GM04503 (cell line): ENCODE measurements at regions not wholly inside any gene's neighbourhood (a gene's known extent, or its start where the extent isn't known, plus 50 kb on each side); places are given as distances from the start of the nearest gene placed in this dataset.
"Not testable (repeated sequence)": the region's sequence is repeated elsewhere in the genome, so short reads cannot be mapped to it uniquely, and the experiment has no call there.

Source experiments
- DNase-seq: peaks from one replicate; pipeline ENCODE4 v3.0.0-alpha.2; 2012; ENCODE audit warnings: low read depth

DNA sequence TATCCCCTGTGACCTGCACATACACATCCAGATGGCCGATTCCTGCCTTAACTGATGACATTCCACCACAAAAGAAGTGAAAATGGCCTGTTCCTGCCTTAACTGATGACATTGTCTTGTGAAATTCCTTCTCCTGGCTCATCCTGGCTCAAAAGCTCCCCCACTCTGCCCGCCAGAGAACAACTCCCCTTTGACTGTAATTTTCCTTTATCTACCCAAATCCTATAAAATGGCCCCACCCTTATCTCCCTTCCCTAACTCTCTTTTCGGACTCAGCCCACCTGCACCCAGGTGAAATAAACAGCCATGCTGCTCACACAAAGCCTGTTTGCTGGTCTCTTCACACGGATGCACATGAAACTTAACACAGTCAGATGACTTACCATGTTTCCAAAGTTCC is 403.8 kb downstream of the TBC1D32 start:
- DNase-seq, result not testable (repeated sequence)

DNA sequence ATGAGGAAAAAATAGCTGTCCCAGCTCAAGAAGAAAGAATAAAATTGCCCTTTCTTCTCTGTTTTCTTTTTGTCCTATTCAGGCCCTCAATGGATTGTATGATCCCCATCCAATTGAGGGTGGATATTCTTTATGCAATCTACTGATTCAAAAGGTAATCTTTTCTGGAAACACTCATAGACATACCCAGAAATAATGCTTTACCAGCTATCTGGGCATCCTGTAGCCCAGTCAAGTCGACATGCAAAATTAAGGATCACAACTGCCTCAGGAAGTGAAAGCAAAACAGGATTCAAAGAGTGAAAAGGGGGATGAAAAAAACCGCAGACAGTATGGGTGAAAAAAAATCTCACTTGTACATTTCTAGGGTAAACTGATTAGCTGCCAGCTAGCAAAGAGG is 410.1 kb downstream of the TBC1D32 start:
- DNase-seq, result no peak

DNA sequence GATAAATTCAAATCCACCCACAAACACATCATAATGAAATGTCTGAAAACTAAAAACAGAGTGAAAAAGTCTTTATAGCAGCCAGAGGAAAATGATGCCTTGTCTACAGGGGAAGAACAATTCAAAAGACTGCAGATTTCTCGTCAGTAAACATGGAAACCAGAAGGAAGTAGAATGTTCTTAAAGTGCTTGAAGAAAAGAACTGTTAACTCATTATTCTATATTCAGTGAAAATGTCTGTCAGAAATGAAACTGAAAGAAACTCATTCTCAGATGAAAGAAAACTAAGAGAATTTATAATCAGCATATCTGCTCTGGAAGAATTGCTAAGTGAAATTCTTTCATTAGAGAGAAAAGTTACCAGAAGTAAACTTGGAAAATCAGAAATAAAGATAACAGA is 416.1 kb downstream of the TBC1D32 start:
- DNase-seq, result no peak

- DNase-seq, result no peak
These were observed 417.4 kb downstream of the TBC1D32 start for GRCh38 chr6:120916844-120917243.

- no peak for DNase-seq
These were observed 420.8 kb downstream of the TBC1D32 start for GRCh38 chr6:120913486-120913885.

- DNase-seq, result no peak
These were observed 425.5 kb downstream of the TBC1D32 start for GRCh38 chr6:120908767-120909166.

DNA sequence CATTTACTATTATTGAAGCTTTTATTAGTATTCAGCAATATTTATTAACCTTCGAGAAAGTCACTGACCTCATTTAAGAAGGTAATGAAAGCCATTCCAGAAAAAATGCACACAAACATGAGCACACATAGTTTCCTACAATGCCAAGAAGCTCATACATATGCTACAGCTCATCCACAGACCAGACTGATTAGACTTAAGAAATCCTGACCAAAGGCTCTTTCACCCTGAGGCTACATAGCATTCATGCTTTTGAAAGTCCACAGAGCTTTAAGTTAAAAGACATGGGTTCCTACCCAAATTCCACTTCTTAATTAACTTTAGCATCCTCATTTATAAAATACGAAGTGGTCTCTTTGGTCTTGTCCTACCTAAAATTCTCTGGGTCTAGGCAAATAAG is 430.4 kb downstream of the TBC1D32 start:
- no peak for DNase-seq

DNA sequence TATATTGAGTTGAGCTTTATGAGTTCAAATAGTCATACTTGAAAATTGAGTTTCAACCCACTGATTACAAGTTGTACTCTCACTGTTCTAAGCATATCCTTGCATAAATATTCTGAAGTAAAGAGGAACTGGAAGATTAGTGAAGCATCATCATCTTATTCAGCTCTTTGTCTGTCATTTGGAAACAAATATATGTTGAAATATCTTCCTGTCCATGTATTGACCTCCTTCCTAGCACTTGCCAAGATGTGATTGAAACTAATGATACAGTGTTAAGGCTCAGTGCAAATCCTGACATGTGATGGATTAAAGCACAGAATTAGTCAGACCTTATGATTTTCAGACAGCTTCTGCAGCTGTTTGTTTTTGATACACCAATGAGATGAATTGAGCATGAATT is 434.3 kb downstream of the TBC1D32 start:
- no peak for DNase-seq

GRCh38 chr6:120894077-120894476 is 440.2 kb downstream of the TBC1D32 start:
- no peak for DNase-seq

GRCh38 chr6:120876931-120877330 is 457.3 kb downstream of the TBC1D32 start:
- no peak for DNase-seq

GRCh38 chr6:120876424-120876823 is 457.9 kb downstream of the TBC1D32 start:
- no peak for DNase-seq

DNA sequence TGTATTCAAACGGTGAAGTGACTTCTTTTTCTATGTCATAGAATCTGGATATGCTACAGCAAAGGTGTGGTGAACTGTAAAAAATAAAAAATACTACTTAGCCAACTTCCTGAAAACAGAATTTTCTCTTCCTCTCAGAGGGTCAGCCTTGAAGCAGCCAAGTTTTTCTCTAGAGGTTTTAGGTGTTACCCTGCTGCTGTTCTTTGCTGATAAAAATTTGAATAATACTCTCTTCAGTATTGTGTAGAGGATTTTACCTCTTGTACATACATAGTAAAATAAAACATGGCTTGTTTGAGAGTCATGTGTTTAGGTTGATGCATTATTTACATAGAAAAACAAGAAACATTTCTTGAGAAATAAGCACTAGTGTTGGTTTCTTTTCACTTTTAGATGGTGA is 458.4 kb downstream of the TBC1D32 start:
- DNase-seq, result no peak

DNA sequence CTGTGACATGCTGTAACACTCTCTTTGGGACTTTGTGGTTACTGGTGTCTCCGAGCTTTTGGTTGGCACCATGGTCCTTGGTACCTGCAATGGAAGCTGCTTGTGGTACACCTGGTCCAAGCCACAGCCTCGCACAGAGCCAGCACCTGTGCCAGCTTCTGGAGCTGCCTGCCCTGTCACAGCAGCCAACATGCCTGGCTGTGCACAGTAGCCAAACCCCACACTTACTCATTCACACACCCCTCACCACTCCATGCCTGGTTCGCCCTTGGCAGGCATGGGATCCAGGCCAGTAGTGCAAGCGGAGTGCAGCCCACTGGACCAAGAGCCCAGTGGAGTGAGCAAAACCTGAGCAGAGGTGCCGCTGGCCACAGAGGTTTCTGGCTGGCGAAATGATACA is 459.9 kb downstream of the TBC1D32 start:
- no peak for DNase-seq

GRCh38 chr6:120873125-120873865 is 461.0 kb downstream of the TBC1D32 start:
- no peak for DNase-seq

GRCh38 chr6:120872262-120872578 is 462.1 kb downstream of the TBC1D32 start:
- DNase-seq, result no peak

DNA sequence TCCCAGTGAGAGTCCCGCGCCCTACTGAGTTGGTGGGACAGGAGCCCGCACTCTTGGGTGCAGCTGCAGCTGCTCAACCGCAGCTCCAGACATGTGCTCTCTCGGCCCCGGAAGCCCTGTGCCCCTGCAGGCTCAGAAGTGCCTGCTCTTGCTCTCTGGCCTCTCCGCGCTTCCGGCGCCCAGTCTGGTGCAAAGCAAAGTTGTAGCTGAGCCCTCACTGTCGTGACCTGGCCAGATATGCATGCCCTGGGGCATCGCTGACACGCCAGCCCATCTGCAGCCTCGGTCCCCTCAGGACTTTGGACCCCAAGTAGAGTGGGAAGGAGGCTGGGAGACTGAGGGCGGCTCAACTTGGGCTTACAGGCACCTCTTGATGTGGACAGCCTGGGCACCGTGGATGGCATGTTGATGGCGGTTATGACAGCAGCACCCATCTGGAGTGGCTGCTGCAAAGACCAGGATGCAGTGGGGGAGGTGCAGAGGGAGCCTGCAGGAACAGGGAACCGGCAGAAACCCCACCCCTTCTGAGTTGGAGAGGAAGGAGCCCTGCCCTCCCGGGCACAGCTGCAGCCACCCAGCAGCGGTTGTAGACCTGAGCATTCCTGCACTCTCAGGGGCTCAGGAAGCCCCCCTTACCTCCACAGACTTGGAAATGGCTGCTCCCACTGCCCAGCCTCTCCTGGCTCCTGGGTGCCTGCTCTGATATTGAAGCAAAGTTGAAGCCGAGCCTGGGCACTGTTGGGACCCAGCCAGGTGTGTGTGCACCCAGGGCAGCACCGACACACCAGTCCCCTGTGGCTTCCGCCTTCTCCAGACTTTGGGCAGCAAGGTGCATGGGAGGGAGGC is 462.6 kb downstream of the TBC1D32 start:
- DNase-seq, result no peak

DNA sequence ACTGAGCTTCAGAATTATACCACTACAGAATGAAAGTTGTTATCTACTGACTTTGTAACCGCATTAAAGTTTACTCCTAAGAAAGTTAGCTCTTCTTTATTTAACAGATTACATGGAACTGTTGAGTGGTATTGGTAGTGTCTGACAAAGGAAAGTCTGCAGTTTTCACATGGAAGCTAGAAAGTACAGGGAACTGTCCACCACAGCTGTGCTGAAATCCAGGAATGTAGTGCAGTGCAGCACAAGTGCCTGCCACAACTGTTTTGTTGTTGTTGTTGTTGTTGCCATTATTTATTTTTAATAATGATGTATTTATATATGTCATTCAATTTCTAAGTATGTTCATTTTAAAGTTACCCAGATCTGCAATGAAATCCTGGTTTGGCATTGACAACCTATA is 464.9 kb downstream of the TBC1D32 start:
- no peak for DNase-seq

DNA sequence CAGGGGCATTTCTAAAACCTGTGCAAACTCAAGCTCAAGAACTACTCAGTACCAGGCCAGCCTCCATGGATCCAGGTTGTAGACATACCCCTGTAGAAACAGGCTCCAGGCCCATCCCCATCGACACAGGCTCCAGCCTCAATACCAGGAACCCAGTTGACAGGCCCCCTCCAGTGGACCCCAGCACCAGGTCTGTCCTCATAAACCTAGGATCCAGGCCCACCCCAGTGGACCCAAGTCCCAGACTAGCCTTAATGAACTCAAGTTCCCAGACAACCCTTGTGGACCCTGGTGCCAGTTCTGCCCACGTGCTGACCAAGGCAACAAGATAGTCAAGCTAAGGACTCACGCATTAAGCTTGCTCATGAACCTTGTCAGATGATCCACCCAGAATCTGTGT is 476.9 kb downstream of the TBC1D32 start:
- no peak for DNase-seq

DNA sequence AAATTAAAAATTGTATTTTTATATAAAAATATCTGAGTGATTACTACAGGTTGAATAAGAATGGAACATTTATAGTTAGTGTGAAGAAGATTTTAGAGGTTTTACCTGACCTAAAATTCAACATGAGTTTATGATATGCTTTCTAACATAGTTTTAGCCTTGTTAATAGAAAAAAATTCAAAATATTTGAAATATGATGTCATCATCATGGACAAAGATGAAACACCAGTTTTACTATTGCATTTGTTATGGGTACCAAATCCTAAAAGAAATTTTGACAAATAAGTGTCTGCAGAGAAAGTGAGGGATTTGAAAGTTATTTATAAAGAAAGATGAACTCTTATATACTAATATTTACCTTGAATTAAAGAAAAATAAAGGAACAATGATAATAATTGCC is 479.7 kb downstream of the TBC1D32 start:
- DNase-seq, result no peak

DNA sequence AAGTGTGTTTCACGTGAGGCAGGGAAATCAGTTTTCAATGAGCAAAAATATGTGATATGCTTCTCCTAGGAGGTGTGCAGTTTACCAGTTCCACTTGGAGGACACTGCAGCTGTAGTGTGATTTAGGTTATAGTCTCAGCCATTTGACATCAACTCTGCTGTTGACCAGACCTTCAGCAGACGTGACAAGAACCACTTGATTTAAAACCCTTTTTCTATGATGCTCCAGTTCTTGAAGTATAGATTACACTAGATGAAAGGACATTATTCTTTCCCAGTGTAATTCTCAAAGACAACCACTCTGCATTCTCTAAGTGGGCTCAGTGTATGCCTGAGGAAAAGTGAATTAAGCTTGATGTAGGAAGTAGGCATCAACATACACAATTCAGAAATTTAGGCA is 480.8 kb downstream of the TBC1D32 start:
- no peak for DNase-seq

- DNase-seq, result no peak
These were observed 481.9 kb downstream of the TBC1D32 start for GRCh38 chr6:120852293-120852849.

DNA sequence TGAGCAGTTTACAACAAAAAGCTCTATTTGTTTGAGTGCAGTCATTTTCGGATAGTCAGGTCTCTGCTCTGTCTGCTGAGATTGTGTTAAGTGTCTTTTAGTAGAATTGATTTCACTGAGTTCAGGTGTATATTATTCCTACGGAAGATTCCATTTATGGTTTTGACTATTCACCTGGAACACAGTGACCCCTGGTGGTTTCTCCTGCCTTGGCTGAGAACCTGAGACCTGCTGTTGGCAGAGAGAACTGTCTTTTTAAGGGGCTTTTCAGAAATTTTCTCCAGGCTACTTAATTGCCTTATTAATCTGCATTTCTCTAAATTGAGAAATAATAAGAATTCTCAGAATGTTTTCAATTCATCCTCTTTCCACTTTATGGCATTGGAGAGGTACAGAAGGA is 508.0 kb downstream of the TBC1D32 start:
- no peak for DNase-seq

- no peak for DNase-seq
These were observed 517.5 kb downstream of the TBC1D32 start for GRCh38 chr6:120816794-120817193.
